Karpas-422 (cell line): ENCODE measurements at regions not wholly inside any gene's neighbourhood (a gene's known extent, or its start where the extent isn't known, plus 50 kb on each side); places are given as distances from the start of the nearest gene placed in this dataset.

Source experiments
- DNase-seq: peaks from one replicate; pipeline ENCODE4 v3.0.0-alpha.2; 2015
- H2AFZ ChIP-seq: fragments of 200-600 bp; sonication (generic); 2 replicates; pipeline ENCODE4 v1.6.1; 2014; ENCODE audit warnings: antibody characterized with exemption, low read length, mixed read lengths
- H3K27ac ChIP-seq: fragments of 200-600 bp; sonication (generic); 2 replicates; pipeline ENCODE4 v1.5.1; 2014; ENCODE audit warnings: mild to moderate bottlenecking, low read length, moderate library complexity
- H3K27me3 ChIP-seq: fragments of 200-600 bp; sonication (generic); 2 replicates; pipeline ENCODE4 v1.6.1; 2014; ENCODE audit warnings: low read length, mixed read lengths
- H3K36me3 ChIP-seq: fragments of 200-600 bp; sonication (generic); 2 replicates; pipeline ENCODE4 v1.6.1; 2014; ENCODE audit warnings: low read length, mixed read lengths; ENCODE audit not compliant: insufficient read depth
- H3K4me1 ChIP-seq: fragments of 200-600 bp; sonication (generic); 2 replicates; pipeline ENCODE4 v1.6.1; 2014; ENCODE audit warnings: mild to moderate bottlenecking, low read length, mixed read lengths
- H3K4me2 ChIP-seq: fragments of 200-600 bp; sonication (generic); 2 replicates; pipeline ENCODE4 v1.6.1; 2014; ENCODE audit warnings: low read length, low read depth, mild to moderate bottlenecking; ENCODE audit not compliant: poor library complexity, severe bottlenecking
- H3K4me3 ChIP-seq: fragments of 200-600 bp; sonication (generic); 2 replicates; pipeline ENCODE4 v1.5.1; 2014; ENCODE audit warnings: mild to moderate bottlenecking, antibody characterized with exemption, low read length, mixed read lengths
- H3K79me2 ChIP-seq: fragments of 200-600 bp; sonication (generic); 2 replicates; pipeline ENCODE4 v1.6.1; 2014; ENCODE audit warnings: mild to moderate bottlenecking, low read length, mixed read lengths
- H3K9ac ChIP-seq: fragments of 200-600 bp; sonication (generic); 2 replicates; pipeline ENCODE4 v1.6.0; 2014; ENCODE audit warnings: low read length
- H3K9me2 ChIP-seq: fragments of 200-600 bp; sonication (generic), shearing (Covaris generic); replicated peaks from 2 replicates; pipeline ENCODE4 v1.6.0; 2014; ENCODE audit warnings: mild to moderate bottlenecking, low read length, moderate library complexity; ENCODE audit not compliant: insufficient read depth
- H3K9me3 ChIP-seq: fragments of 300-700, 200-600 bp; sonication (generic); 2 replicates; pipeline ENCODE4 v1.6.1; 2014; ENCODE audit warnings: low read length, mixed read lengths
- H4K20me1 ChIP-seq: fragments of 200-600 bp; sonication (generic); 2 replicates; pipeline ENCODE4 v1.6.1; 2014; ENCODE audit warnings: mild to moderate bottlenecking, antibody characterized with exemption, low read length, low read depth; ENCODE audit not compliant: insufficient read depth

GRCh38 chr6:130288065-130288464 lies 65.3 kb upstream of the SAMD3 start:
- Histone ChIP-seq H3K27me3 (no peaks in the 10 kb centered on the region), H3K4me1 (no peaks in the 10 kb centered on the region), H3K9me3 (no peaks in the 10 kb centered on the region), H3K79me2 (no peaks in the 10 kb centered on the region), H2AFZ (no peak overlapping the region), H3K27ac (no peak overlapping the region), H4K20me1 (no peaks in the 10 kb centered on the region), H3K9ac (no peak overlapping the region), H3K9me2 (no peaks in the 10 kb centered on the region), H3K4me2 (no peak overlapping the region), H3K36me3 (no peaks in the 10 kb centered on the region), H3K4me3 (no peak overlapping the region)
- DNase-seq = no peak

- no peaks in the 10 kb centered on the region for H3K9me3 ChIP-seq
- no peaks in the 10 kb centered on the region for H3K36me3 ChIP-seq
- H3K4me3 ChIP-seq = no peak overlapping the region
- H3K79me2 ChIP-seq = no peaks in the 10 kb centered on the region
- no peak overlapping the region for H3K4me2 ChIP-seq
- no peaks in the 10 kb centered on the region for H3K27me3 ChIP-seq
- no peak overlapping the region for H3K27ac ChIP-seq
- H3K9ac ChIP-seq = no peak overlapping the region
- no peaks in the 10 kb centered on the region for H4K20me1 ChIP-seq
- no peak overlapping the region for H2AFZ ChIP-seq
- no peaks in the 10 kb centered on the region for H3K9me2 ChIP-seq
- peak; percentile 70 for DNase-seq
- no peaks in the 10 kb centered on the region for H3K4me1 ChIP-seq
These were observed 59.7 kb upstream of the SAMD3 start for GRCh38 chr6:130282234-130282995.

GRCh38 chr6:130276507-130276906 lies 53.8 kb upstream of the SAMD3 start:
- Histone ChIP-seq H3K9me2 (no peaks in the 10 kb centered on the region), H3K79me2 (no peaks in the 10 kb centered on the region), H3K4me3 (no peak overlapping the region), H3K9ac (no peak overlapping the region), H3K9me3 (peaks cover 19% of the 10 kb centered on the region), H2AFZ (no peak overlapping the region), H3K4me2 (no peak overlapping the region), H3K27ac (no peak overlapping the region), H3K36me3 (no peaks in the 10 kb centered on the region), H3K27me3 (no peaks in the 10 kb centered on the region), H3K4me1 (no peaks in the 10 kb centered on the region), H4K20me1 (no peaks in the 10 kb centered on the region)
- DNase-seq = no peak

- Histone ChIP-seq H3K79me2 (no peaks in the 10 kb centered on the region), H3K4me2 (no peak overlapping the region), H3K4me1 (no peaks in the 10 kb centered on the region), H4K20me1 (no peaks in the 10 kb centered on the region), H3K9ac (no peak overlapping the region), H3K36me3 (no peaks in the 10 kb centered on the region), H3K27me3 (no peaks in the 10 kb centered on the region), H3K9me3 (peaks cover 19% of the 10 kb centered on the region), H2AFZ (no peak overlapping the region), H3K4me3 (no peak overlapping the region), H3K9me2 (no peaks in the 10 kb centered on the region), H3K27ac (no peak overlapping the region)
- no peak for DNase-seq
These were observed 51.3 kb upstream of the SAMD3 start for GRCh38 chr6:130274007-130274406.
